H1 (cell line): ENCODE measurements at regions not wholly inside any gene's neighbourhood (a gene's known extent, or its start where the extent isn't known, plus 50 kb on each side); places are given as distances from the start of the nearest gene placed in this dataset.

ENCODE experiments used
- CTCF ChIA-PET: fragments of 300-600 bp; sonication (Branson Sonifier 250); formaldehyde crosslinking; loops from one replicate; lab custom pipeline; 2021; ENCODE audit not compliant: partially characterized antibody; lab: Charles Lee
- POLR2A ChIA-PET: fragments of 300-600 bp; sonication (Branson Sonifier 250); formaldehyde crosslinking; loops from one replicate; lab custom pipeline; 2021; ENCODE audit warnings: inconsistent platforms; ENCODE audit not compliant: partially characterized antibody; lab: Charles Lee
- DNase-seq, 2 experiments: peaks; one replicate each; pipeline versions ENCODE4 v3.0.0 to v3.0.0-alpha.2; 2010 to 2022; ENCODE audit warnings: low spot score in 2 of 2, low read depth in 1 of 2, mixed read lengths in 1 of 2
- FAIRE-seq: peaks from 2 replicates; lab custom pipeline; 2011; peaks lifted over from hg19 to GRCh38; lab: Jason Lieb, UNC
- H2AFZ ChIP-seq: 2 replicates; pipeline ENCODE4 v1.8.1; 2012; ENCODE audit warnings: low read length, inconsistent platforms
- H2AK5ac ChIP-seq: 2 replicates; pipeline ENCODE4 v1.6.1; 2013; ENCODE audit warnings: low read depth, low read length
- H2BK120ac ChIP-seq: replicated peaks from 2 replicates; pipeline ENCODE3; 2013; ENCODE audit warnings: low read depth, low read length, inconsistent platforms
- H2BK12ac ChIP-seq: 2 replicates; pipeline ENCODE4 v1.6.1; 2013; ENCODE audit warnings: low read depth, low read length
- H2BK15ac ChIP-seq: 2 replicates; pipeline ENCODE4 v1.6.1; 2013; ENCODE audit warnings: low read length
- H2BK20ac ChIP-seq: 2 replicates; pipeline ENCODE4 v1.6.1; 2013; ENCODE audit warnings: low read length
- H2BK5ac ChIP-seq: 2 replicates; pipeline ENCODE4 v1.6.1; 2013; ENCODE audit warnings: low read depth, low read length
- H3K14ac ChIP-seq: 2 replicates; pipeline ENCODE4 v1.6.1; 2013; ENCODE audit warnings: inconsistent platforms; ENCODE audit not compliant: insufficient read length
- H3K18ac ChIP-seq: 2 replicates; pipeline ENCODE4 v1.6.1; 2013; ENCODE audit warnings: low read length; ENCODE audit errors: extremely low read depth
- H3K23ac ChIP-seq: 2 replicates; pipeline ENCODE4 v1.6.1; 2013; ENCODE audit warnings: inconsistent platforms; ENCODE audit not compliant: insufficient read length
- H3K23me2 ChIP-seq: 2 replicates; pipeline ENCODE4 v1.6.1; 2013; ENCODE audit warnings: low read depth, low read length
- H3K27ac ChIP-seq: 2 replicates; pipeline ENCODE4 v1.6.1; 2011; ENCODE audit warnings: low read depth, low read length, inconsistent platforms
- H3K27me3 ChIP-seq, 4 experiments: replicated peaks in 1 of 4; 1 replicate in 1 of 4; 2 replicates in 3 of 4; pipeline versions ENCODE4 v1.6.1 to v1.8.1; 2011 to 2013; ENCODE audit warnings: low read length in 3 of 4, mild to moderate bottlenecking in 3 of 4, inconsistent platforms in 2 of 4, mixed read lengths in 2 of 4, moderate library complexity in 1 of 4; ENCODE audit not compliant: control insufficient read depth in 3 of 4, insufficient read depth in 3 of 4; ENCODE audit errors: extremely low read depth in 1 of 4
- H3K36me3 ChIP-seq, 4 experiments: 2 replicates each; pipeline versions ENCODE4 v1.6.1 to v1.8.1; 2011 to 2013; ENCODE audit warnings: mild to moderate bottlenecking in 4 of 4, low read length in 3 of 4, moderate library complexity in 2 of 4, control low read depth in 1 of 4, inconsistent platforms in 1 of 4; ENCODE audit not compliant: insufficient read depth in 4 of 4, control insufficient read depth in 2 of 4
- H3K4ac ChIP-seq: replicated peaks from 2 replicates; pipeline ENCODE3; 2013; ENCODE audit warnings: low read length, low read depth, mixed read lengths, inconsistent platforms; ENCODE audit not compliant: insufficient read length
- H3K4me1 ChIP-seq, 4 experiments: replicated peaks in 1 of 4; 1 replicate in 1 of 4; 2 replicates in 3 of 4; pipeline versions ENCODE4 v1.6.1 to v1.8.1; 2011 to 2013; ENCODE audit warnings: low read length in 3 of 4, inconsistent platforms in 2 of 4, mixed read lengths in 1 of 4; ENCODE audit not compliant: insufficient read depth in 4 of 4, control insufficient read depth in 3 of 4
- H3K4me2 ChIP-seq, 2 experiments: 2 replicates each; pipeline versions ENCODE4 v1.6.1 to v1.8.1; 2011 to 2013; ENCODE audit warnings: low read depth in 2 of 2, low read length in 2 of 2, control low read depth in 1 of 2, inconsistent platforms in 1 of 2, mild to moderate bottlenecking in 1 of 2; ENCODE audit not compliant: insufficient read depth in 1 of 2
- H3K4me3 ChIP-seq, 4 experiments: fragments of 200-600, 300-600 bp in 1 of 4; sonication (generic), shearing (Covaris generic), sonication (Bioruptor Twin) in 1 of 4; 2 replicates each; pipeline versions ENCODE4 v1.5.1 to v1.8.1; 2011 to 2016; ENCODE audit warnings: low read length in 4 of 4, low read depth in 3 of 4, control low read depth in 2 of 4, inconsistent platforms in 2 of 4, mild to moderate bottlenecking in 2 of 4, mixed read lengths in 1 of 4, moderate library complexity in 1 of 4; ENCODE audit not compliant: insufficient read depth in 2 of 4; ENCODE audit errors: extremely low read depth in 1 of 4
- H3K56ac ChIP-seq: replicated peaks from 2 replicates; pipeline ENCODE3; 2013; ENCODE audit warnings: low read depth, mild to moderate bottlenecking, mixed read lengths, low read length, inconsistent platforms; ENCODE audit not compliant: insufficient read length
- H3K79me1 ChIP-seq: 2 replicates; pipeline ENCODE4 v1.6.1; 2013; ENCODE audit warnings: low read depth, low read length, control low read depth
- H3K79me2 ChIP-seq, 2 experiments: 2 replicates each; pipeline versions ENCODE4 v1.6.1 to v1.8.1; 2012 to 2013; ENCODE audit warnings: low read length in 2 of 2, mild to moderate bottlenecking in 2 of 2, inconsistent platforms in 1 of 2; ENCODE audit not compliant: insufficient read depth in 2 of 2, control insufficient read depth in 1 of 2
- H3K9ac ChIP-seq, 4 experiments: replicated peaks in 1 of 4; 1 replicate in 1 of 4; 2 replicates in 3 of 4; pipeline versions ENCODE4 v1.6.1 to v1.8.1; 2011 to 2013; ENCODE audit warnings: low read depth in 3 of 4, low read length in 3 of 4, control low read depth in 2 of 4, mild to moderate bottlenecking in 2 of 4, moderate library complexity in 2 of 4, inconsistent platforms in 1 of 4; ENCODE audit errors: extremely low read depth in 1 of 4
- H3K9me3 ChIP-seq, 2 experiments: 2 replicates each; pipeline versions ENCODE4 v1.6.1 to v1.8.1; 2012 to 2013; ENCODE audit warnings: mild to moderate bottlenecking in 2 of 2, moderate library complexity in 2 of 2, control low read depth in 1 of 2, inconsistent platforms in 1 of 2, low read depth in 1 of 2, low read length in 1 of 2, mixed read lengths in 1 of 2; ENCODE audit not compliant: insufficient read depth in 2 of 2
- H4K20me1 ChIP-seq, 2 experiments: replicated peaks in 1 of 2; 2 replicates each; pipeline versions ENCODE3 to v1.8.1; 2011 to 2013; ENCODE audit warnings: inconsistent platforms in 2 of 2, low read length in 2 of 2, mild to moderate bottlenecking in 1 of 2; ENCODE audit not compliant: insufficient read depth in 2 of 2, control insufficient read depth in 1 of 2
- H4K5ac ChIP-seq: 2 replicates; pipeline ENCODE4 v1.6.1; 2013; ENCODE audit warnings: low read length, low read depth, mixed read lengths, inconsistent platforms; ENCODE audit not compliant: insufficient read length
- H4K8ac ChIP-seq: 2 replicates; pipeline ENCODE4 v1.8.0; 2013; ENCODE audit warnings: mild to moderate bottlenecking, moderate library complexity, low read length, inconsistent platforms; ENCODE audit not compliant: insufficient read depth; ENCODE audit errors: extremely low read depth
- H4K91ac ChIP-seq: replicated peaks from 2 replicates; pipeline ENCODE3; 2013; ENCODE audit warnings: low read length, mixed read lengths, inconsistent platforms; ENCODE audit not compliant: insufficient read length
- CHD1 ChIP-seq: IDR thresholded peaks from 2 replicates; pipeline ENCODE4 v1.6.1; 2012; ENCODE audit warnings: low read depth, low read length, improper control_type of control experiment
- E2F6 ChIP-seq: IDR thresholded peaks from 2 replicates; pipeline ENCODE4 v1.6.1; 2012; ENCODE audit warnings: inconsistent platforms
- HDAC6 ChIP-seq: IDR thresholded peaks from one replicate; pipeline ENCODE4 v1.7.1; 2012; ENCODE audit warnings: low read depth, mild to moderate bottlenecking, inconsistent platforms, low read length, moderate library complexity
- JUND ChIP-seq: IDR thresholded peaks from 2 replicates; pipeline ENCODE4 v1.6.1; 2011; ENCODE audit warnings: mild to moderate bottlenecking, improper control_type of control experiment, low read length
- NRF1 ChIP-seq: IDR thresholded peaks from 2 replicates; pipeline ENCODE4 v1.6.1; 2011; ENCODE audit warnings: mild to moderate bottlenecking, low read depth, low read length, improper control_type of control experiment
- RAD21 ChIP-seq, 2 experiments: IDR thresholded peaks in 1 of 2; conservative IDR thresholded peaks in 1 of 2; 2 replicates each; pipeline ENCODE4 v1.6.1; 2011; ENCODE audit warnings: low read depth in 2 of 2, low read length in 2 of 2, improper control_type of control experiment in 1 of 2, inconsistent platforms in 1 of 2, mild to moderate bottlenecking in 1 of 2, moderate library complexity in 1 of 2
- RNF2 ChIP-seq: fragments of 200-900, 300-1000 bp; sonication (generic); IDR thresholded peaks from 2 replicates; pipeline ENCODE4 v1.7.1; 2016; ENCODE audit warnings: borderline replicate concordance, low read depth, mild to moderate bottlenecking, antibody characterized with exemption, low read length; ENCODE audit not compliant: poor library complexity, severe bottlenecking; ENCODE audit errors: missing control alignments
- SIRT6 ChIP-seq: IDR thresholded peaks from one replicate; pipeline ENCODE4 v1.7.1; 2012; ENCODE audit warnings: low read length, inconsistent platforms
- SP1 ChIP-seq: IDR thresholded peaks from 2 replicates; pipeline ENCODE4 v1.6.1; 2011; ENCODE audit warnings: low read depth, low read length
- SUZ12 ChIP-seq: fragments of 200-600 bp; sonication (generic); IDR thresholded peaks from 2 replicates; pipeline ENCODE4 v1.6.1; 2012; ENCODE audit warnings: mild to moderate bottlenecking, inconsistent platforms, low read length, moderate library complexity, mixed read lengths
- YY1 ChIP-seq: IDR thresholded peaks from 2 replicates; pipeline ENCODE4 v1.6.1; 2011; ENCODE audit warnings: low read depth, mild to moderate bottlenecking, low read length
- WGBS, 2 experiments: shearing (Covaris generic) in 1 of 2; methylation state at CpG; one replicate each; pipeline versions ENCODE4 v1.1.6 to v1.1.7; 2013 to 2015; ENCODE audit warnings: low lambda C conversion rate in 2 of 2, mixed read lengths in 2 of 2, inconsistent platforms in 1 of 2, low coverage in 1 of 2, missing lambda C conversion rate in 1 of 2; ENCODE audit not compliant: insufficient replicate concordance in 2 of 2, insufficient coverage in 1 of 2, insufficient read length in 1 of 2; ENCODE audit errors: extremely low coverage in 1 of 2, missing lambda C conversion rate in 1 of 2; 5-methylcytosine and 5-hydroxymethylcytosine counted together
- TF ChIP-seq, protein P1 (sequence below): IDR thresholded peaks from 2 replicates; pipeline ENCODE4 v1.6.1; 2011; ENCODE audit warnings: low read length, improper control_type of control experiment

DNA sequence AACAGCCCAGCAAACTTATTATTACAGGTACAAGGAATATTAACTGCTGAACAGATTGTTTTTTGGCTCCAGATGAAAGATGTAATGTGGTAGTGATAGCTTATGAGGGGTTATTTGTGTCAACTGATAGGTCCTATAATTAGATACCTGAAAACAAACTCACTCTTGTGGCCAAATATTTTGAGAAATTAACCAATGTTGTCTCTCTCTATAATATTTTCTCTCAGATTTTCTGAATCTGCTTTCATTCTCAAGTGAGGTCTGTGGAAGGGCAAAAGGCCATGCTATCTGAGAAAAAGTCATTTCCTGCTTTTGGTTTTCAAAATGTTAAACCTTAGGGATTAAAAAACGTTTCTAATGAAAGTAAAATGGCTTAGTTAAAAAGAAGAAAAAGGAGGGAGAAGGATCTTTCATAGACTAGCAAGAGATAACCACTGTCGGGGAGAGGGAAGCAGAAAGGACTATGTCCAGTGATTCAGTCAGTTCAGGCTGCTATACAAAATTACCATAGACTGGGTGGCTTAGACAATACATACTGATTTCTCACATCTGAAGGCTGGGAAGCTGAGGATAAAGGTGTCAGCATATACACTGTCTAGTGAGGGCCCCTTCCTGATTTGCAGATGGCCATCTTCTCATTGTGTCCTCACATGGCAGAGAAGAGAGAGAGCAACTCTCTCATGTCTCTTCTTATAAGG, 277.5 kb upstream of the P2RY1 start:
- Histone ChIP-seq H3K27me3 (no peaks in the 10 kb centered on the region), H2BK20ac (no peak overlapping the region), H3K18ac (no peak overlapping the region), H3K56ac (no peak overlapping the region), H4K91ac (no peak overlapping the region), H3K4ac (no peak overlapping the region), H2BK15ac (no peak overlapping the region), H3K23ac (no peak overlapping the region), H3K9me3 (peaks cover 0 to 3% of the 10 kb centered on the region in 2 experiments; a peak in 1 of 4 replicates), H4K8ac (no peak overlapping the region), H4K5ac (no peak overlapping the region), H3K4me1 (no peaks in the 10 kb centered on the region), H4K20me1 (no peaks in the 10 kb centered on the region), H3K14ac (no peak overlapping the region), H2AK5ac (no peak overlapping the region), H2BK12ac (no peak overlapping the region), H3K36me3 (no peaks in the 10 kb centered on the region), H2BK120ac (no peak overlapping the region), H2AFZ (no peak overlapping the region), H3K4me2 (no peak overlapping the region), H2BK5ac (no peak overlapping the region), H3K23me2 (no peaks in the 10 kb centered on the region), H3K79me1 (no peaks in the 10 kb centered on the region), H3K9ac (no peak overlapping the region), H3K4me3 (no peak overlapping the region), H3K27ac (no peak overlapping the region), H3K79me2 (no peaks in the 10 kb centered on the region)
- FAIRE-seq (no peak), DNase-seq (no peak)
- CTCF ChIA-PET: no interaction called here
- POLR2A ChIA-PET: no interaction called here
- WGBS, 2 experiments: 67% methylated on average over 2 of the region's 2 CpGs; no CpG with 5 or more reads in 1 of the 2 experiments
- TF ChIP-seq RAD21 (IDR thresholded peaks at IDR 0.05 in 1 of 2, conservative IDR thresholded peaks at IDR 0.05 in 1 of 2; ENCODE audit: low read depth in 2 of 2, low read length in 2 of 2): no peak
- TF ChIP-seq, protein P1, sequence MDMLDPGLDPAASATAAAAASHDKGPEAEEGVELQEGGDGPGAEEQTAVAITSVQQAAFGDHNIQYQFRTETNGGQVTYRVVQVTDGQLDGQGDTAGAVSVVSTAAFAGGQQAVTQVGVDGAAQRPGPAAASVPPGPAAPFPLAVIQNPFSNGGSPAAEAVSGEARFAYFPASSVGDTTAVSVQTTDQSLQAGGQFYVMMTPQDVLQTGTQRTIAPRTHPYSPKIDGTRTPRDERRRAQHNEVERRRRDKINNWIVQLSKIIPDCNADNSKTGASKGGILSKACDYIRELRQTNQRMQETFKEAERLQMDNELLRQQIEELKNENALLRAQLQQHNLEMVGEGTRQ: no peak
- no peak for TF ChIP-seq SUZ12
- no peak for TF ChIP-seq HDAC6
- no peak for TF ChIP-seq RNF2
- TF ChIP-seq CHD1: no peak
- no peak for TF ChIP-seq SIRT6
- no peak for TF ChIP-seq YY1
- TF ChIP-seq NRF1: no peak
- TF ChIP-seq E2F6: no peak
- TF ChIP-seq JUND: no peak
- TF ChIP-seq SP1: no peak
